ENCODE measurements at regions not wholly inside any gene's neighbourhood (a gene's known extent, or its start where the extent isn't known, plus 50 kb on each side); places are given as distances from the start of the nearest gene placed in this dataset.

- Histone ChIP-seq H3K4me3 (ENCODE audit: low read depth, low read length, poor library complexity, severe bottlenecking) (no peak overlapping the region), H3K4me2 (ENCODE audit: low read length) (no peak overlapping the region), H2AFZ (ENCODE audit: low read length) (no peak overlapping the region), H3K79me2 (ENCODE audit: insufficient read depth, low read length) (no peaks in the 10 kb centered on the region), H3K36me3 (ENCODE audit: insufficient read depth, low read length) (no peaks in the 10 kb centered on the region), H4K20me1 (ENCODE audit: insufficient read depth, low read length) (no peaks in the 10 kb centered on the region), H3K27me3 (ENCODE audit: insufficient read depth, low read length) (no peaks in the 10 kb centered on the region), H3K9me3 (ENCODE audit: low read length) (no peaks in the 10 kb centered on the region), H3K9me2 (ENCODE audit: low read depth, low read length) (no peaks in the 10 kb centered on the region), H3K4me1 (ENCODE audit: insufficient read depth, low read length, severe bottlenecking) (no peaks in the 10 kb centered on the region), H3K27ac (ENCODE audit: low read depth, low read length, poor library complexity, severe bottlenecking) (no peak overlapping the region), H3F3A (ENCODE audit: insufficient read depth, low read length) (no peaks in the 10 kb centered on the region), H3K9ac (ENCODE audit: low read length) (no peak overlapping the region)
- TF ChIP-seq CTCF (IDR thresholded peaks at IDR 0.05; ENCODE audit: low read length) (no peak), EZH2 (IDR thresholded peaks at IDR 0.05; ENCODE audit: borderline replicate concordance, low read length) (no peak)
Measured at GRCh38 chr6:56771189-56771588, 128.5 kb upstream of the DST start.

GRCh38 chr6:56770011-56770520, 127.4 kb upstream of the DST start:
- Histone ChIP-seq H3K27me3 (ENCODE audit: insufficient read depth, low read length) (no peaks in the 10 kb centered on the region), H3K79me2 (ENCODE audit: insufficient read depth, low read length) (no peaks in the 10 kb centered on the region), H3K9me3 (ENCODE audit: low read length) (no peaks in the 10 kb centered on the region), H3K27ac (ENCODE audit: low read depth, low read length, poor library complexity, severe bottlenecking) (no peak overlapping the region), H3K36me3 (ENCODE audit: insufficient read depth, low read length) (no peaks in the 10 kb centered on the region), H3K4me2 (ENCODE audit: low read length) (no peak overlapping the region), H3K9me2 (ENCODE audit: low read depth, low read length) (no peaks in the 10 kb centered on the region), H3K4me1 (ENCODE audit: insufficient read depth, low read length, severe bottlenecking) (no peaks in the 10 kb centered on the region), H2AFZ (ENCODE audit: low read length) (no peak overlapping the region), H3F3A (ENCODE audit: insufficient read depth, low read length) (no peaks in the 10 kb centered on the region), H4K20me1 (ENCODE audit: insufficient read depth, low read length) (no peaks in the 10 kb centered on the region), H3K4me3 (ENCODE audit: low read depth, low read length, poor library complexity, severe bottlenecking) (no peak overlapping the region), H3K9ac (ENCODE audit: low read length) (no peak overlapping the region)
- no peak for TF ChIP-seq EZH2 (IDR thresholded peaks at IDR 0.05; ENCODE audit: borderline replicate concordance, low read length)
- no peak for TF ChIP-seq CTCF (IDR thresholded peaks at IDR 0.05; ENCODE audit: low read length)

GRCh38 chr6:56767892-56768531, 125.3 kb upstream of the DST start:
- Histone ChIP-seq H3K9me2 (ENCODE audit: low read depth, low read length) (no peaks in the 10 kb centered on the region), H4K20me1 (ENCODE audit: insufficient read depth, low read length) (no peaks in the 10 kb centered on the region), H2AFZ (ENCODE audit: low read length) (no peak overlapping the region), H3K27me3 (ENCODE audit: insufficient read depth, low read length) (no peaks in the 10 kb centered on the region), H3K27ac (ENCODE audit: low read depth, low read length, poor library complexity, severe bottlenecking) (no peak overlapping the region), H3K79me2 (ENCODE audit: insufficient read depth, low read length) (no peaks in the 10 kb centered on the region), H3K4me1 (ENCODE audit: insufficient read depth, low read length, severe bottlenecking) (no peaks in the 10 kb centered on the region), H3K4me3 (ENCODE audit: low read depth, low read length, poor library complexity, severe bottlenecking) (no peak overlapping the region), H3F3A (ENCODE audit: insufficient read depth, low read length) (no peaks in the 10 kb centered on the region), H3K36me3 (ENCODE audit: insufficient read depth, low read length) (no peaks in the 10 kb centered on the region), H3K9ac (ENCODE audit: low read length) (no peak overlapping the region), H3K4me2 (ENCODE audit: low read length) (no peak overlapping the region), H3K9me3 (ENCODE audit: low read length) (no peaks in the 10 kb centered on the region)
- TF ChIP-seq CTCF (IDR thresholded peaks at IDR 0.05; ENCODE audit: low read length) (no peak), EZH2 (IDR thresholded peaks at IDR 0.05; ENCODE audit: borderline replicate concordance, low read length) (no peak)

Measured in OCI-LY1 (cell line).